ENCODE measurements at regions not wholly inside any gene's neighbourhood (a gene's known extent, or its start where the extent isn't known, plus 50 kb on each side); places are given as distances from the start of the nearest gene placed in this dataset.

DNA sequence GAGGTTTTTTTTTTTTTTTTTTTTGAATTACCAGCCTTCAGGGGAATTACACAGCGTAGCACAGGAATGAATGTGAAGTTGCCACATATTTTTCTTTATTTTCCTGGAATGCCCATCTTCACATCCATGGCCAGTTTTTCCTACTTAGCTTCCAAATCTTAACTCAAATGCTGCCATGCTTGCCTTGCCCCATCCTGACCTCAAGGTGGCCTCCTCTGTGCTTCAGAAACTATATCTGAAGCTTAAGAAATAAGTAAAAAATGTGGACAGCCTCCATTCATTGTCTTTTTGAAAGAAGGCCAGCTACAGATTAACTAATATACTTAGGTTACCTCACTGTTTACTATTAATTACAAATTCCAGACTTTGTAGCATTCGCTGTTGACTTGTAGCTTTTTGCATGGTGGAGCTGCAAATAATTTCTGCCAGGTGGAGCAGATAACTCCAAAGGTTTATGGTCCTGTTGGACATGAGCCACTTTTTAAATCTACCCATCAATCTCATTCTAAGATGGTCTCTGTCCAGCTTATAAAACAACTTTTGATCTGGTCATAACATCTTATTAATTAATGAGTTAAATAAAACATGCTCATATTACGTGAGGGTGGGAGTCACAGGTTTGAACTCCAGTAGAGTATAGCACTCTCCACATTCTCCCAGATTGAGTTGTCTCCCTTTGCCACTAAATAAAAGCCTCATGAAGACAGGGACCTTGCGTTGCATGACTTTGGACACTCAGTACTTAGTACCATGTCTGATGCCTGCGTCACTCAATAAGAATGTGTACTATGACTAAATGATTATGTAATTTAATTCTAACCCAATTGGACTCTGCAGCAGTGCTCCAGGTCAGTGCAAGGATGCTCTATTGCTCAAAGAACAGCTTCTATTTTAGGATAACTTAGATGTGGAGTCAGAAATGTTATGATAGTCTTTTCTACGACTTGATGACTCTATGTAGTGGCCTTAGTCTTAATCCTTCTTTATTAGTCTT is 678.6 kb upstream of the CITED2 start:
- no peaks in the 10 kb centered on the region for H3K9me3 ChIP-seq (ENCODE audit: control insufficient read depth in 1 of 2, low read length in 2 of 2)
- no peaks in the 10 kb centered on the region for H3K36me3 ChIP-seq (ENCODE audit: control insufficient read depth in 1 of 2, insufficient read depth in 2 of 2, low read length in 2 of 2)
- no peak overlapping the region for H3K4me3 ChIP-seq (ENCODE audit: low read depth in 1 of 2, low read length in 2 of 2)
- no peak overlapping the region for H3K27ac ChIP-seq (ENCODE audit: low read length)
- no peaks in the 10 kb centered on the region for H3K27me3 ChIP-seq (ENCODE audit: low read depth, low read length)
- no peaks in the 10 kb centered on the region for H3K4me1 ChIP-seq (ENCODE audit: control insufficient read depth in 1 of 2, insufficient read depth in 2 of 2, low read length in 2 of 2)

DNA sequence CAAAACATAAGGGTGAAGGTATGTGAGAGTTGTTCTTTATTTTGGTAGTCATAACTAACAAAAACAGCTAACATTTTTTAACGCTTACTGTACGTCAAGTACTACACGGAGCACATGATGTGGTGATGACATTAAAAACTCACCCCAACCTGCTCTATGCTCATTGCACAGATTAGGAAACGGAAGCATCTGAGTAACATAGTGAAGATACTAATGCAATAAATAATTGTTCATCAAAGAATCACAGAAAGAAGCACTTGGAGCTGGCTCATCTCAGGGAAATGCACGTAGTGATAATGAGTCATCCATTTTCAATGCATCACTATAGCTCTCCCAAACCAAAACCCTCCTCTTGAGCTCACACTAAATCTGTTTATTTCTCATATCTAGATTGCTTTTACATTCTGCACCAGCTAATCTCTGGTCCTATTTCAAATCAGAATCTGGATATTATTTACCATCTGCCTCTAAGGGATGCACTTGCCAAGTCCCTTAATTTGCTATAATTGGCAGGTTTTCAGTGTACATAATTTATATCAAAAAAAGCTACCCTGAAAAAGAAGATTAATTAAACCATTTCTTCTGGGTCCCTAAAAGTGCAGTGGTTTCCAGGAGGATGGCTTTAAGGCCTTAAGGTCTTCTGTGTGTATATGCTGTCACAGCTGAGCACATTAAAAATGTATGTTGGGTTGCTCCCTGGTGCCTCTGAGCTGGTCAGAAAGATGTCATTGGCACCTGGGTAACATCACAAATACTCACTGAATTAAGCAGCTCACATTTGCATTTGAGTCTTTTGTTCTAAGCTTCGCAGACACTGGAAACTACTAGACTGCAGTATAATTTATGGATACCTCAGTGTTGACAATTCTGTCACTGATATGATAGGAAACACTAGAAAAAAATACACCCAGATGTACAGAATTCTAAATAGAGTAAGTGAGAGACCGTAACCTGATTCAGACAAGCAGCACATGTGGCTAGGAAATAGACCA is 677.4 kb upstream of the CITED2 start:
- Histone ChIP-seq H3K9me3 (ENCODE audit: control insufficient read depth in 1 of 2, low read length in 2 of 2) (no peaks in the 10 kb centered on the region), H3K27me3 (ENCODE audit: low read depth, low read length) (no peaks in the 10 kb centered on the region), H3K4me3 (ENCODE audit: low read depth in 1 of 2, low read length in 2 of 2) (no peak overlapping the region), H3K4me1 (ENCODE audit: control insufficient read depth in 1 of 2, insufficient read depth in 2 of 2, low read length in 2 of 2) (no peaks in the 10 kb centered on the region), H3K27ac (ENCODE audit: low read length) (no peak overlapping the region), H3K36me3 (ENCODE audit: control insufficient read depth in 1 of 2, insufficient read depth in 2 of 2, low read length in 2 of 2) (no peaks in the 10 kb centered on the region)

DNA sequence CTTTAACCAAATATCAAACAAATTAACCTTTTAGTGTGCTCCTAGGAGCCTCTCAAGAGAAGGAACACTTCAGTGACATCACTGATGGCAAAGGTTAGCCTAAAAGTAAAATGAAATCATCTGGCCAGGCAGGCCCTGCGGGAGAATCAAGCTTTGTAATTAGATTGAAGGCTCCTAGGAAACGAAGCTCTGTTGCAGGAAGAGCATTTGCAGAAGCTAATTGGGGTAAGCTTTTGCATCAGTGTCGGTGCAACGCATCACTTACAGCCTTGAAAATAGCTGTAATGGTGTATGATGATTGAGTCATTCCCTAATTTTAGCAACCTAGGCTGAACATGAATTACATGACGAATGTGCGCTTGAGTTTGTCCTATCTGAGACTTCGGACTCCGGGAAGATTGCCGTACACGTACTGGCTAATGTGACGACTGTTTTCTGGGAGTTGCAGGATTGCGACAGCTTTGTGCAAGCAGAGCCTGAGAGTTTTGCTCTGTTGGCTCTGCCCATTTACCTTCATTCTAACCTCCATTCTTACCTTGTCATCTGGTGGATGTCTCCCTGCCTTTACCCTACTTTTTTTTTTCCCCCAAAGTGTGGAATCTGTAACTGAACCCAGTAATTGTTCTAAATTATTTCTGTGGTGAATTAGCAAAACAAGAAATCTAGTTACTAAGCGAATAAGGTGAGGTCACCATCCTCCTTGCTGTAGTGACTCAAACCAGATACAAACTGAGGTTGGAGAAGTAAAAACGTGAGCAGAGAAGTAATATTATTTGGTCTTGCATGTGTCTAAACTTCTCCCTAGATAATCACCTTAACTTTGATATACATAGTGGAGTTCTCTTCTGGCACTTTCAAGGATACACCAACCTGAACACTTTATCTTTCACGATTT is 675.9 kb upstream of the CITED2 start:
- H3K4me3 ChIP-seq (ENCODE audit: low read depth in 1 of 2, low read length in 2 of 2), result no peak overlapping the region
- H3K36me3 ChIP-seq (ENCODE audit: control insufficient read depth in 1 of 2, insufficient read depth in 2 of 2, low read length in 2 of 2), result no peaks in the 10 kb centered on the region
- H3K27ac ChIP-seq (ENCODE audit: low read length), result no peak overlapping the region
- no peaks in the 10 kb centered on the region for H3K27me3 ChIP-seq (ENCODE audit: low read depth, low read length)
- no peaks in the 10 kb centered on the region for H3K4me1 ChIP-seq (ENCODE audit: control insufficient read depth in 1 of 2, insufficient read depth in 2 of 2, low read length in 2 of 2)
- H3K9me3 ChIP-seq (ENCODE audit: control insufficient read depth in 1 of 2, low read length in 2 of 2), result no peaks in the 10 kb centered on the region

DNA sequence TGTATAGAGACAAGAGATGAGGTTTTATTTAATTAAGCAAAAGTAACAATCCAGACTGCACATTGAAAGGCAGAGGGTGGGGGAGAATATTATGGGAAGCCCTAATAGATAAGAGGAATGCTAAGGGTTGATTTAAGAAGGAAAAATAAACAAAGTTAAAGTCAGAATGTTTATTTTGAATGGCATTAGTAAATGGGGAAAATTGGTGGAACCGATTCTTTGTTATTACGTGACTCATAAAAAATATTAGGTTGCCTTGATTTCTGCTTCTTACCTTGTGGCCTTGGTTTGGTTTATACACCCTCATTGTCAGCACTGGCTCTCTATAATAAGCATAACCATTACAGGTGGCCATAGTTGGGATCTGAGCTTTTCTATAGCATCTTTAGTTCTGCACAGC is 674.8 kb upstream of the CITED2 start:
- no peak overlapping the region for H3K4me3 ChIP-seq (ENCODE audit: low read depth in 1 of 2, low read length in 2 of 2)
- H3K27ac ChIP-seq (ENCODE audit: low read length), result no peak overlapping the region
- H3K4me1 ChIP-seq (ENCODE audit: control insufficient read depth in 1 of 2, insufficient read depth in 2 of 2, low read length in 2 of 2), result no peaks in the 10 kb centered on the region
- no peaks in the 10 kb centered on the region for H3K9me3 ChIP-seq (ENCODE audit: control insufficient read depth in 1 of 2, low read length in 2 of 2)
- H3K36me3 ChIP-seq (ENCODE audit: control insufficient read depth in 1 of 2, insufficient read depth in 2 of 2, low read length in 2 of 2), result no peaks in the 10 kb centered on the region
- no peaks in the 10 kb centered on the region for H3K27me3 ChIP-seq (ENCODE audit: low read depth, low read length)

DNA sequence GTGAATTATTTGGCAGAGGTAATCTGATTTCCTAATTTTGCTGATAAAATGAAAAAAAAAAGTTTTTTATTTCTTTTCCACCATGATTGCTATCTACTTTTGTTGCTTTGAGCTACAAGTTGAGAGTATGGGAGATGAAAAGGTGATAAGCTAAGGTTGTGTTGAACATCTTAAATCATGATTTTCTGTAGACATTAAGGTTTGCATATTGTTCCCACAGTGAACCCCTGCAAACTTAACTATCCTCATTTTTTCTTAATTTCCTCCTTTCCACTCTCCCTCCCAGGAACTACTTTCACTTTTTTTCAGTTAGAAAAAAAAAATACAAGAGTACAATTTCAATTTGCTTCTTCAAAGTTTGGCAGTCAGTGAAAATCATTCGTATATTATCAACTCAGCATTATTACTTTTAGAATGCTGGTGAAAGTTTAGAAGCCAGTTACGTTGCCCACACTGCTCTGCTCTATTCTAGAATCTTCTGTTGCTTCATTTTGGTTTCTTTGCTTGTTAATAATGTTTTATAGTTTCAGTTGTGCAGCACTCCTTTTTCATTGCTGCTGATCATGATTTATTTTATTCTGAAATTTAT is 673.8 kb upstream of the CITED2 start:
- no peaks in the 10 kb centered on the region for H3K36me3 ChIP-seq (ENCODE audit: control insufficient read depth in 1 of 2, insufficient read depth in 2 of 2, low read length in 2 of 2)
- H3K4me1 ChIP-seq (ENCODE audit: control insufficient read depth in 1 of 2, insufficient read depth in 2 of 2, low read length in 2 of 2), result no peaks in the 10 kb centered on the region
- no peak overlapping the region for H3K4me3 ChIP-seq (ENCODE audit: low read depth in 1 of 2, low read length in 2 of 2)
- no peak overlapping the region for H3K27ac ChIP-seq (ENCODE audit: low read length)
- H3K9me3 ChIP-seq (ENCODE audit: control insufficient read depth in 1 of 2, low read length in 2 of 2), result no peaks in the 10 kb centered on the region
- H3K27me3 ChIP-seq (ENCODE audit: low read depth, low read length), result no peaks in the 10 kb centered on the region

DNA sequence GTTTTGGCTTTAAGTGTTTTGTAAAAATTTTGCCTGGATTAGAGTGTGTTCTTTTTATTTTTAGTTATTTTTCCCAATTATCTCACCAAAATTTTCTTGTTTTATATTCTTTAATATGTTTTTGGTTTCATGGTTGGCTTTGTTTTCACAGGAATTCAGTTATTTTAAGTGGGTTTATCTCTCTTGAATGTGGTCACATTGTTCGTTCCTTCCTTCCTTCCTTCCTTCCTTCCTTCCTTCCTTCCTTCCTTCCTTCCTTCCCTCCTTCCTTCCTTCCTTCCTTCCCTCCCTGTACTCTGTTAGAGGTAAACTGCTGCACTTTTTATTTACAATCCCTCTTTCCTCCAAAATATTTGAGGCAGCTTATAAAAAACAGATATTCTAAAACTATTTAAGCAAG is 672.9 kb upstream of the CITED2 start:
- H3K36me3 ChIP-seq (ENCODE audit: control insufficient read depth in 1 of 2, insufficient read depth in 2 of 2, low read length in 2 of 2), result no peaks in the 10 kb centered on the region
- H3K27me3 ChIP-seq (ENCODE audit: low read depth, low read length), result no peaks in the 10 kb centered on the region
- H3K4me1 ChIP-seq (ENCODE audit: control insufficient read depth in 1 of 2, insufficient read depth in 2 of 2, low read length in 2 of 2), result no peaks in the 10 kb centered on the region
- no peak overlapping the region for H3K4me3 ChIP-seq (ENCODE audit: low read depth in 1 of 2, low read length in 2 of 2)
- H3K27ac ChIP-seq (ENCODE audit: low read length), result no peak overlapping the region
- H3K9me3 ChIP-seq (ENCODE audit: control insufficient read depth in 1 of 2, low read length in 2 of 2), result no peaks in the 10 kb centered on the region

DNA sequence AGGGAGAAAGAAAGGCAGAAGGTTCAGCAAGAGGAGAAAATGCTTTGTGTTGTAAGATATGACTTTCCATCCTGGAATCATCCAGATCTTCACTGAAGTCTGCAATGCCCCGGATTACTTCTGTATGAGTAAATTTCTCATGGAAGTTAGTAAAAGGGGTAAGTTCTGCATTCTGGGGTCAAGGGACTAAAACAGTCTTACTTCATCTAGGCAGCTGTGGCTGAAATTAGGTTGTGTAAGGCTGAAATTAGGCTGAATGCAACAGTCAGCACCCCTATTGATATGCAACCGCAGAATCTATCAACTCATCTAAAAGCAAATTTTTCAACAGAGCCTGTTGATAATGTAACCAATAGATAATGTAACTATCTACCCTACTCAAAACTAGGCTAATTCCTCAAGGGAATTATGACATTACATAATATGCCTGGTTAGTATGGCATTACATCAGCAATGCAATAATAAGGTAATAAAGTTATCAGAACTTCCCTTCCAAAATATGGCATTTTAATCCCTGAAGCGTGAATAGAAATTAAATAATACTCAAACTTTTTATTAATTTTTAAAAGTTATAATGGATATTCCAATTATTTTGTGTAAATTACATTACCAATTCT is 671.7 kb upstream of the CITED2 start:
- H3K9me3 ChIP-seq (ENCODE audit: control insufficient read depth in 1 of 2, low read length in 2 of 2), result no peaks in the 10 kb centered on the region
- H3K4me1 ChIP-seq (ENCODE audit: control insufficient read depth in 1 of 2, insufficient read depth in 2 of 2, low read length in 2 of 2), result no peaks in the 10 kb centered on the region
- no peaks in the 10 kb centered on the region for H3K27me3 ChIP-seq (ENCODE audit: low read depth, low read length)
- no peak overlapping the region for H3K4me3 ChIP-seq (ENCODE audit: low read depth in 1 of 2, low read length in 2 of 2)
- H3K27ac ChIP-seq (ENCODE audit: low read length), result no peak overlapping the region
- H3K36me3 ChIP-seq (ENCODE audit: control insufficient read depth in 1 of 2, insufficient read depth in 2 of 2, low read length in 2 of 2), result no peaks in the 10 kb centered on the region

DNA sequence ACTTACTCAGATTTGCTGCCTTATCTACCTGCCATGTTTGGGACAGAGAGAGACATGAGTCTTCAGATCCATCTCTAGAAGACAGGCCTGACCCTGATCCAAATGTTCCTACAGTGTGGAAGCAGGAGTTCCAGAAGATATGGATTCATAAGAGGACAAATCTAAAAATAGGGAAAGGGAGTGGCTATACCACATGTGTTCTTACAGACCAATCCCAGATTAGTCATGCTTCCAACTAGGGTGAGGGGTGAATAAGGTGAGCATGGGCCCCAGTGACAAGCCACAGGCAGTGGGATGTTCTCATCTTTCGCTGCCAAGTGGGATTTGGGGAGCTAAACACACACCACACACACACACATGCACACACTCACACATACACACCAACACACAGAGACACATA is 670.7 kb upstream of the CITED2 start:
- Histone ChIP-seq H3K36me3 (ENCODE audit: control insufficient read depth in 1 of 2, insufficient read depth in 2 of 2, low read length in 2 of 2) (no peaks in the 10 kb centered on the region), H3K9me3 (ENCODE audit: control insufficient read depth in 1 of 2, low read length in 2 of 2) (no peaks in the 10 kb centered on the region), H3K4me1 (ENCODE audit: control insufficient read depth in 1 of 2, insufficient read depth in 2 of 2, low read length in 2 of 2) (no peaks in the 10 kb centered on the region), H3K4me3 (ENCODE audit: low read depth in 1 of 2, low read length in 2 of 2) (no peak overlapping the region), H3K27me3 (ENCODE audit: low read depth, low read length) (no peaks in the 10 kb centered on the region), H3K27ac (ENCODE audit: low read length) (no peak overlapping the region)

DNA sequence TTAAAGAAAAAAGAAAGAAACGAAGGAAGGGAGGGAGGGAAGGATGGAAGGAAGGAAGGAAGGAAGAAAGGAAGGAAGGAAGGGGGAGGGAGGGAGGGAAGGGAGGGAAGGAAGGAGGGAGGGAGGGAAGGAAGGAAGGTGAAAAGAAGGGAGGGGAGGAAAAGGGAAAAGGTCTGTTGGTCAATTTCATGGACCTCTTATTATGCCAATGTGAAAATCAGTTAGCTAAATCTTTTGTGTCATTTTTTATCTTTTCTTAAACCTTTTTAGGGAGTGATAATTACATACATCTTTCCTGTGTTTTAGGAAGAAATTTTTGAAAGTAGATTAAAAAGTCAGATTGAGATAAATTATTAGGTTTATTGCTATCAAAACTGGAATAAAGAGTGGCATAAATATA is 670.2 kb upstream of the CITED2 start:
- no peak overlapping the region for H3K27ac ChIP-seq (ENCODE audit: low read length)
- no peaks in the 10 kb centered on the region for H3K27me3 ChIP-seq (ENCODE audit: low read depth, low read length)

DNA sequence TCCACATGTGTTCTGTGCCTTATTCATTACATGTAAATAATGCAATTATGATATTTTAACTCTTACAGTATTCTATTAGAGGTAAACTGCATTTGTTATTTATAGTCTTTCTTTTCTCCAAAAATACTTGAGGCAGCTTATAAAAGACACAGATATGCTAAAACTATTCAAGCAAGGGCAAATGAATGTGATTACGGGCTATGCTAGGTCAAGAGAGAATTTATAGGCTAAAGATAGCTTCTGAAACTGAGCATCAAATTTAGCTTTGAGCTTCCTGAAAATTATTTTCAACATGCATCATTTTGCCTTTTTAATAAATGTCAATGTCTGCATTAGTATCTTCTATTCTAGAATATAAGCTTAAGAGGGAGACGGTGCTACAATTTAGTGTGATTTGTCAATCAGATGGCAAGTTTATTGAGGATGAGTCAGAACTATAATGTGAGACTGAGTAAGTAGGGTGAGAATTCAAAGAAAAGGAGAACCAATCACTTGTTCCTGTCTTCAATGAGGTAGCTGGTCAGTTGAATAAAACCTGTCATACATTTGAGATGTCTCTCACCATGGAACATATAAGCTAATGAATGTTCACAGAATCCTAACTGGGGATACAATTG is 669.4 kb upstream of the CITED2 start:
- H3K27ac ChIP-seq (ENCODE audit: low read length), result no peak overlapping the region

More for the DNA sequence above, 670.2 kb upstream of the CITED2 start:
- H3K4me3 ChIP-seq (ENCODE audit: low read depth in 1 of 2, low read length in 2 of 2), result no peak overlapping the region
- H3K9me3 ChIP-seq (ENCODE audit: control insufficient read depth in 1 of 2, low read length in 2 of 2), result no peaks in the 10 kb centered on the region
- no peaks in the 10 kb centered on the region for H3K4me1 ChIP-seq (ENCODE audit: control insufficient read depth in 1 of 2, insufficient read depth in 2 of 2, low read length in 2 of 2)
- no peaks in the 10 kb centered on the region for H3K36me3 ChIP-seq (ENCODE audit: control insufficient read depth in 1 of 2, insufficient read depth in 2 of 2, low read length in 2 of 2)

More for the DNA sequence above, 669.4 kb upstream of the CITED2 start:
- Histone ChIP-seq H3K27me3 (ENCODE audit: low read depth, low read length) (no peaks in the 10 kb centered on the region), H3K9me3 (ENCODE audit: control insufficient read depth in 1 of 2, low read length in 2 of 2) (no peaks in the 10 kb centered on the region), H3K4me3 (ENCODE audit: low read depth in 1 of 2, low read length in 2 of 2) (no peak overlapping the region), H3K36me3 (ENCODE audit: control insufficient read depth in 1 of 2, insufficient read depth in 2 of 2, low read length in 2 of 2) (no peaks in the 10 kb centered on the region), H3K4me1 (ENCODE audit: control insufficient read depth in 1 of 2, insufficient read depth in 2 of 2, low read length in 2 of 2) (no peaks in the 10 kb centered on the region)
